B cell (primary cell): ENCODE measurements at regions not wholly inside any gene's neighbourhood (a gene's known extent, or its start where the extent isn't known, plus 50 kb on each side); places are given as distances from the start of the nearest gene placed in this dataset.

Source experiments
- ATAC-seq: fragments of 200-7000 bp; cut with Tn5 transposase; one replicate; pipeline ENCODE4 v1.10.0; 2021; ENCODE audit warnings: low read depth, mild to moderate bottlenecking, moderate number of reproducible peaks, moderate library complexity
- CTCF ChIA-PET: fragments of 350-600 bp; sonication (Branson Sonifier 250); formaldehyde crosslinking; loops from one replicate; lab custom pipeline; 2021; ENCODE audit warnings: antibody characterized with exemption, inconsistent platforms; lab: Charles Lee
- POLR2A ChIA-PET: fragments of 350-600 bp; sonication (Branson Sonifier 250); formaldehyde crosslinking; loops from one replicate; lab custom pipeline; 2021; ENCODE audit warnings: antibody characterized with exemption; lab: Charles Lee
- DNase-seq: peaks from one replicate; pipeline ENCODE4 v3.0.0; 2013
- H2AFZ ChIP-seq: 2 replicates; pipeline ENCODE4 v1.6.1; 2012; ENCODE audit warnings: mild to moderate bottlenecking, low read depth, low read length; ENCODE audit not compliant: insufficient read depth, poor library complexity, severe bottlenecking
- H3K27ac ChIP-seq, 2 donors: 1 replicate in 1 of 2; 2 replicates in 1 of 2; pipeline ENCODE4 v1.5.1; 2012 to 2013; ENCODE audit warnings: low read length in 2 of 2, mild to moderate bottlenecking in 2 of 2, moderate library complexity in 1 of 2
- H3K27me3 ChIP-seq, 4 experiments: fragments of 200-600 bp in 1 of 4; sonication (generic) in 1 of 4; replicated peaks in 1 of 4; 1 replicate in 2 of 4; 2 replicates in 2 of 4; pipeline versions ENCODE4 v1.6.1 to v1.7.0; 2013 to 2016; ENCODE audit warnings: low read length in 3 of 4, mild to moderate bottlenecking in 2 of 4, mixed read lengths in 1 of 4, moderate library complexity in 1 of 4; ENCODE audit not compliant: insufficient read depth in 4 of 4, control insufficient read depth in 3 of 4; ENCODE audit errors: control extremely low read depth in 1 of 4
- H3K36me3 ChIP-seq, 2 experiments: replicated peaks in 1 of 2; 1 replicate in 1 of 2; 2 replicates in 1 of 2; pipeline versions ENCODE4 v1.6.1 to v1.7.1; 2013; ENCODE audit warnings: low read length in 1 of 2; ENCODE audit not compliant: insufficient read depth in 2 of 2, control insufficient read depth in 1 of 2; ENCODE audit errors: control extremely low read depth in 1 of 2, extremely low read depth in 1 of 2
- H3K4me1 ChIP-seq, 2 donors: fragments of 200-600 bp in 1 of 2; sonication (generic) in 1 of 2; 1 replicate in 1 of 2; 2 replicates in 1 of 2; pipeline versions ENCODE4 v1.5.1 to v1.6.1; 2013 to 2017; ENCODE audit warnings: low read length in 2 of 2; ENCODE audit not compliant: control insufficient read depth in 2 of 2, insufficient read depth in 2 of 2
- H3K4me2 ChIP-seq: replicated peaks from 2 replicates; pipeline ENCODE3; 2012; ENCODE audit warnings: mild to moderate bottlenecking, low read depth, low read length; ENCODE audit not compliant: poor library complexity, severe bottlenecking
- H3K4me3 ChIP-seq, 5 experiments: fragments of 200-600 bp in 1 of 5; sonication (generic) in 1 of 5; 1 replicate in 3 of 5; 2 replicates in 2 of 5; pipeline versions ENCODE4 v1.5.1 to v1.7.0; 2011 to 2016; ENCODE audit warnings: low read length in 4 of 5, mild to moderate bottlenecking in 4 of 5, low read depth in 2 of 5, control low read depth in 1 of 5, moderate library complexity in 1 of 5; ENCODE audit not compliant: insufficient read depth in 1 of 5; ENCODE audit errors: control extremely low read depth in 1 of 5, extremely low read depth in 1 of 5
- H3K79me2 ChIP-seq: fragments of 200-600 bp; sonication (generic); one replicate; pipeline ENCODE4 v1.6.0; 2016; ENCODE audit warnings: low read length; ENCODE audit not compliant: control insufficient read depth, insufficient read depth
- H3K9ac ChIP-seq: fragments of 200-600 bp; sonication (generic); 2 replicates; pipeline ENCODE4 v1.6.1; 2017; ENCODE audit warnings: mild to moderate bottlenecking, low read length, moderate library complexity
- H3K9me3 ChIP-seq, 3 donors: one replicate each; pipeline versions ENCODE4 v1.6.1 to v1.7.1; 2013; ENCODE audit warnings: low read length in 2 of 3; ENCODE audit not compliant: control insufficient read depth in 2 of 3, insufficient read depth in 1 of 3; ENCODE audit errors: control extremely low read depth in 1 of 3
- H4K20me1 ChIP-seq: 2 replicates; pipeline ENCODE4 v1.6.0; 2012; ENCODE audit warnings: mild to moderate bottlenecking, low read length; ENCODE audit not compliant: insufficient read depth, control insufficient read depth, poor library complexity, severe bottlenecking
- H3K27ac Mint-ChIP-seq: one replicate; pipeline ENCODE4 v1.8.0; 2021; ENCODE audit warnings: mixed read lengths
- H3K27me3 Mint-ChIP-seq: one replicate; pipeline ENCODE4 v1.8.0; 2021; ENCODE audit warnings: mixed read lengths
- H3K4me1 Mint-ChIP-seq: one replicate; pipeline ENCODE4 v1.8.0; 2021; ENCODE audit warnings: mixed read lengths
- H3K4me3 Mint-ChIP-seq: one replicate; pipeline ENCODE4 v1.8.0; 2021; ENCODE audit warnings: mixed read lengths
- H3K9me3 Mint-ChIP-seq: one replicate; pipeline ENCODE4 v1.8.0; 2022; ENCODE audit warnings: mixed read lengths; ENCODE audit not compliant: insufficient read depth
- EZH2 ChIP-seq: IDR thresholded peaks from 2 replicates; pipeline ENCODE4 v1.6.1; 2012; ENCODE audit warnings: borderline replicate concordance, low read depth, mild to moderate bottlenecking, moderate library complexity, low read length; ENCODE audit not compliant: insufficient read depth, poor library complexity, severe bottlenecking
- WGBS: methylation state at CpG from one replicate; pipeline ENCODE4 v1.1.5; 2013; ENCODE audit warnings: missing lambda C conversion rate; ENCODE audit not compliant: insufficient coverage; 5-methylcytosine and 5-hydroxymethylcytosine counted together
- intact Hi-C: fragments of 100-400 bp; cut with micrococcal nuclease; formaldehyde crosslinking; loops from one replicate; pipeline ENCODE4 v1.10.0; 2022
- TF ChIP-seq, protein P1 (sequence below): fragments of 200-600 bp; IDR thresholded peaks from one replicate; pipeline ENCODE4 v1.8.0; 2022; ENCODE audit warnings: antibody characterized with exemption, mild to moderate bottlenecking

- H3K79me2 ChIP-seq, result no peaks in the 10 kb centered on the region
- Mint-ChIP-seq H3K27me3 (no peaks in the 10 kb centered on the region), H3K4me1 (no peaks in the 10 kb centered on the region), H3K9me3 (peaks cover 5% of the 10 kb centered on the region), H3K27ac (no peak overlapping the region), H3K4me3 (no peak overlapping the region)
- 87% methylated on average over 13 of the region's 13 CpGs for WGBS
- intact Hi-C loops, result no loop called here
- H3K4me2 ChIP-seq, result no peak overlapping the region
- H3K9ac ChIP-seq, result no peak overlapping the region
- DNase-seq, result no peak
- no peak overlapping the region for H2AFZ ChIP-seq
- TF ChIP-seq, protein P1, sequence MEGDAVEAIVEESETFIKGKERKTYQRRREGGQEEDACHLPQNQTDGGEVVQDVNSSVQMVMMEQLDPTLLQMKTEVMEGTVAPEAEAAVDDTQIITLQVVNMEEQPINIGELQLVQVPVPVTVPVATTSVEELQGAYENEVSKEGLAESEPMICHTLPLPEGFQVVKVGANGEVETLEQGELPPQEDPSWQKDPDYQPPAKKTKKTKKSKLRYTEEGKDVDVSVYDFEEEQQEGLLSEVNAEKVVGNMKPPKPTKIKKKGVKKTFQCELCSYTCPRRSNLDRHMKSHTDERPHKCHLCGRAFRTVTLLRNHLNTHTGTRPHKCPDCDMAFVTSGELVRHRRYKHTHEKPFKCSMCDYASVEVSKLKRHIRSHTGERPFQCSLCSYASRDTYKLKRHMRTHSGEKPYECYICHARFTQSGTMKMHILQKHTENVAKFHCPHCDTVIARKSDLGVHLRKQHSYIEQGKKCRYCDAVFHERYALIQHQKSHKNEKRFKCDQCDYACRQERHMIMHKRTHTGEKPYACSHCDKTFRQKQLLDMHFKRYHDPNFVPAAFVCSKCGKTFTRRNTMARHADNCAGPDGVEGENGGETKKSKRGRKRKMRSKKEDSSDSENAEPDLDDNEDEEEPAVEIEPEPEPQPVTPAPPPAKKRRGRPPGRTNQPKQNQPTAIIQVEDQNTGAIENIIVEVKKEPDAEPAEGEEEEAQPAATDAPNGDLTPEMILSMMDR, result no peak
- TF ChIP-seq EZH2, result no peak
- no peaks in the 10 kb centered on the region for H3K36me3 ChIP-seq
- H3K27me3 ChIP-seq, result no peaks in the 10 kb centered on the region
- CTCF ChIA-PET, result no interaction called here
- no peaks in the 10 kb centered on the region for H4K20me1 ChIP-seq
- POLR2A ChIA-PET, result no interaction called here
- H3K4me1 ChIP-seq, result no peaks in the 10 kb centered on the region
- no peak overlapping the region for H3K4me3 ChIP-seq
- H3K27ac ChIP-seq, result no peak overlapping the region
- H3K9me3 ChIP-seq, result peaks cover 0 to 32% (median 0%) of the 10 kb centered on the region in 3 donors
- ATAC-seq, result no peak
These were observed 272.4 kb upstream of the RTL1 start for GRCh38 chr14:101175731-101176534.

GRCh38 chr14:101176535-101177205 is 273.1 kb upstream of the RTL1 start:
- POLR2A ChIA-PET, result no interaction called here
- no peaks in the 10 kb centered on the region for H3K4me1 ChIP-seq
- peaks cover 5% of the 10 kb centered on the region for H3K9me3 Mint-ChIP-seq

More at GRCh38 chr14:101176535-101177205, 273.1 kb upstream of the RTL1 start:
- Histone ChIP-seq H3K9me3 (peaks cover 0 to 37% (median 0%) of the 10 kb centered on the region in 3 donors), H3K36me3 (no peaks in the 10 kb centered on the region), H3K9ac (no peak overlapping the region), H3K79me2 (no peaks in the 10 kb centered on the region), H2AFZ (no peak overlapping the region), H4K20me1 (no peaks in the 10 kb centered on the region), H3K27me3 (no peaks in the 10 kb centered on the region), H3K4me2 (no peak overlapping the region), H3K27ac (no peak overlapping the region), H3K4me3 (no peak overlapping the region)
- WGBS, result 93% methylated on average over 16 of the region's 16 CpGs
- Mint-ChIP-seq H3K27ac (no peak overlapping the region), H3K4me1 (no peaks in the 10 kb centered on the region), H3K4me3 (no peak overlapping the region), H3K27me3 (no peaks in the 10 kb centered on the region)
- ATAC-seq (no peak), DNase-seq (no peak)
- no peak for TF ChIP-seq EZH2
- TF ChIP-seq, protein P1, result no peak
- intact Hi-C loops, result no loop called here
- CTCF ChIA-PET, result interaction anchor here (0.9 kb wide), 1 partner anchor 21 kb away, joined by 3 read pairs; no protein-coding TSS in a partner anchor
